Neuronal stem cell (in vitro differentiated cells): ENCODE measurements at regions not wholly inside any gene's neighbourhood (a gene's known extent, or its start where the extent isn't known, plus 50 kb on each side); places are given as distances from the start of the nearest gene placed in this dataset.
"Not testable (repeated sequence)": the region's sequence is repeated elsewhere in the genome, so short reads cannot be mapped to it uniquely, and the experiment has no call there.

Source experiments
- DNase-seq: peaks from one replicate; pipeline ENCODE4 v3.0.0-alpha.2; 2013; ENCODE audit warnings: low spot score
- H2AFZ ChIP-seq: one replicate; pipeline ENCODE4 v1.6.1; 2013; ENCODE audit warnings: mild to moderate bottlenecking, low read length, inconsistent platforms
- H2AK5ac ChIP-seq: 2 replicates; pipeline ENCODE4 v1.6.1; 2013; ENCODE audit warnings: low read depth, mild to moderate bottlenecking, inconsistent platforms, low read length, moderate library complexity, mixed read lengths
- H2BK120ac ChIP-seq: 2 replicates; pipeline ENCODE4 v1.6.1; 2013; ENCODE audit warnings: low read depth, mild to moderate bottlenecking, inconsistent platforms, low read length, moderate library complexity, mixed read lengths
- H2BK12ac ChIP-seq: one replicate; pipeline ENCODE4 v1.6.1; 2013; ENCODE audit warnings: low read length, inconsistent platforms
- H2BK15ac ChIP-seq: 2 replicates; pipeline ENCODE4 v1.6.1; 2013; ENCODE audit warnings: mild to moderate bottlenecking, low read length, inconsistent platforms, mixed read lengths
- H2BK5ac ChIP-seq: one replicate; pipeline ENCODE4 v1.6.1; 2013; ENCODE audit warnings: inconsistent platforms, mild to moderate bottlenecking, low read length, moderate library complexity
- H3K14ac ChIP-seq: one replicate; pipeline ENCODE4 v1.6.1; 2013; ENCODE audit warnings: low read length, inconsistent platforms
- H3K18ac ChIP-seq: 2 replicates; pipeline ENCODE4 v1.6.1; 2013; ENCODE audit warnings: low read length, inconsistent platforms
- H3K23ac ChIP-seq: 2 replicates; pipeline ENCODE4 v1.6.1; 2013; ENCODE audit warnings: low read depth, mild to moderate bottlenecking, mixed read lengths, low read length, inconsistent platforms; ENCODE audit not compliant: poor library complexity
- H3K27ac ChIP-seq: replicated peaks from 3 replicates; pipeline ENCODE4 v1.5.1; 2013; ENCODE audit warnings: low read length, inconsistent platforms
- H3K27me3 ChIP-seq, 3 experiments: 2 replicates each; pipeline ENCODE4 v1.6.1; 2013; ENCODE audit warnings: low read length in 3 of 3, mild to moderate bottlenecking in 2 of 3, inconsistent platforms in 1 of 3, low read depth in 1 of 3, mixed read lengths in 1 of 3, moderate library complexity in 1 of 3; ENCODE audit not compliant: control insufficient read depth in 3 of 3, insufficient read depth in 3 of 3
- H3K36me3 ChIP-seq, 2 donors: replicated peaks in 1 of 2; 2 replicates each; pipeline ENCODE4 v1.6.1; 2013; ENCODE audit warnings: low read length in 2 of 2; ENCODE audit not compliant: control insufficient read depth in 2 of 2, insufficient read depth in 2 of 2
- H3K4ac ChIP-seq: 2 replicates; pipeline ENCODE4 v1.6.1; 2013; ENCODE audit warnings: inconsistent platforms, mild to moderate bottlenecking, low read length, moderate library complexity
- H3K4me1 ChIP-seq, 2 donors: 1 replicate in 1 of 2; 2 replicates in 1 of 2; pipeline ENCODE4 v1.6.1; 2013; ENCODE audit warnings: low read length in 2 of 2, low read depth in 1 of 2; ENCODE audit not compliant: control insufficient read depth in 2 of 2, insufficient read depth in 1 of 2
- H3K4me2 ChIP-seq: one replicate; pipeline ENCODE4 v1.6.1; 2013; ENCODE audit warnings: mild to moderate bottlenecking, low read length, inconsistent platforms; ENCODE audit not compliant: insufficient read depth, poor library complexity, severe bottlenecking
- H3K4me3 ChIP-seq, 2 donors: 2 replicates each; pipeline ENCODE4 v1.5.1; 2013; ENCODE audit warnings: low read length in 2 of 2, mild to moderate bottlenecking in 2 of 2, inconsistent platforms in 1 of 2, moderate library complexity in 1 of 2
- H3K79me1 ChIP-seq: one replicate; pipeline ENCODE4 v1.6.1; 2013; ENCODE audit warnings: low read depth, mild to moderate bottlenecking, inconsistent platforms, low read length, moderate library complexity
- H3K9ac ChIP-seq: one replicate; pipeline ENCODE4 v1.6.1; 2013; ENCODE audit warnings: mild to moderate bottlenecking, low read depth, low read length, inconsistent platforms; ENCODE audit not compliant: poor library complexity
- H3K9me3 ChIP-seq, 2 donors: replicated peaks in 1 of 2; 2 replicates each; pipeline versions ENCODE3 to v1.6.1; 2013; ENCODE audit warnings: low read length in 2 of 2, mild to moderate bottlenecking in 2 of 2, inconsistent platforms in 1 of 2, low read depth in 1 of 2, mixed read lengths in 1 of 2, moderate library complexity in 1 of 2; ENCODE audit not compliant: control insufficient read depth in 2 of 2, insufficient read depth in 1 of 2
- H4K8ac ChIP-seq: one replicate; pipeline ENCODE4 v1.6.1; 2013; ENCODE audit warnings: low read depth, mild to moderate bottlenecking, inconsistent platforms, low read length, moderate library complexity
- H4K91ac ChIP-seq: one replicate; pipeline ENCODE4 v1.6.1; 2013; ENCODE audit warnings: low read length, low read depth, mild to moderate bottlenecking, inconsistent platforms; ENCODE audit not compliant: poor library complexity
- WGBS, 2 donors: extraction: QIAGEN DNeasy Blood & Tissue Kit; methylation state at CpG; one replicate each; pipeline ENCODE4 v1.1.7; 2013; ENCODE audit warnings: missing lambda C conversion rate in 2 of 2, mixed read lengths in 1 of 2; ENCODE audit not compliant: insufficient read length in 2 of 2, insufficient replicate concordance in 1 of 2; ENCODE audit errors: extremely low coverage in 2 of 2; 5-methylcytosine and 5-hydroxymethylcytosine counted together

- no peaks in the 10 kb centered on the region for H3K27me3 ChIP-seq
- no peaks in the 10 kb centered on the region for H3K9me3 ChIP-seq
- H4K8ac ChIP-seq = no peak overlapping the region
- H2BK120ac ChIP-seq = no peak overlapping the region
- no peak overlapping the region for H3K4me3 ChIP-seq
- H3K4ac ChIP-seq = no peak overlapping the region
- H3K4me2 ChIP-seq = no peak overlapping the region
- H3K14ac ChIP-seq = no peak overlapping the region
- peaks cover 15 to 22% of the 10 kb centered on the region in 2 donors for H3K4me1 ChIP-seq
- no peak overlapping the region for H2AK5ac ChIP-seq
- no peak overlapping the region for H2BK15ac ChIP-seq
- no peak overlapping the region for H3K23ac ChIP-seq
- H3K36me3 ChIP-seq = no peaks in the 10 kb centered on the region
- no peak overlapping the region for H3K18ac ChIP-seq
- H2BK5ac ChIP-seq = no peak overlapping the region
- DNase-seq = no peak
- peak overlapping the region; percentile 75 for H3K27ac ChIP-seq
- no peak overlapping the region for H4K91ac ChIP-seq
- no peak overlapping the region for H3K9ac ChIP-seq
- H2BK12ac ChIP-seq = no peak overlapping the region
- H3K79me1 ChIP-seq = no peaks in the 10 kb centered on the region
- H2AFZ ChIP-seq = peak overlapping the region; percentile 75
Measured at GRCh38 chr4:27123769-27124124, 263.1 kb downstream of the STIM2 start.

- H3K18ac ChIP-seq, H2BK12ac ChIP-seq, DNase-seq, H3K27ac ChIP-seq, H2BK15ac ChIP-seq, H3K4ac ChIP-seq, H3K9ac ChIP-seq, H3K27me3 ChIP-seq, H2AFZ ChIP-seq, H3K14ac ChIP-seq, H3K4me3 ChIP-seq, H3K79me1 ChIP-seq, H2AK5ac ChIP-seq, H3K23ac ChIP-seq, H4K8ac ChIP-seq, H3K36me3 ChIP-seq, H4K91ac ChIP-seq, H2BK5ac ChIP-seq, H3K4me2 ChIP-seq, H2BK120ac ChIP-seq, H3K9me3 ChIP-seq: not testable (repeated sequence)
- no CpG with 5 or more reads among the region's 4 CpGs for WGBS, 2 donors
- H3K4me1 ChIP-seq = peaks cover 13 to 25% of the 10 kb centered on the region in 2 donors
Measured at GRCh38 chr4:27126895-27127294, 266.3 kb downstream of the STIM2 start.

DNA sequence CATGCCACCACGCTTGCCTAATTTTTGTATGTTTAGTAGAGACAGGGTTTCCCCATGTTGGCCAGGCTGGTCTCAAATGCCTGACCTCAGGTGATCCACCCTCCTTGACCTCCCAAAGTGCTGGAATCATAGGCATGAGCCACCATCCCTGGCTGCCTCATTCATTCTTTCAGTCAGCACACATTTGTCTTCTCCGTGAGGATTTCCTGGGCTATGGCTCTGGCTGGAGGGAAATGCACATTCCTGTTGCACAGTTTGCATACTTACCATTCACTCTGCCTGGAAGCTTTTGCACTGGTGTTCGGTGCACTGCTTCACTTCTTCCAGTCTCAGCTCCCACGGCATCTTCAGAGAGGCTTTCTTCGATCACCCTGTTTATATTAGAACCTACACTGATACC is 267.8 kb downstream of the STIM2 start:
- no peak overlapping the region for H4K91ac ChIP-seq
- WGBS, 2 donors = no CpG with 5 or more reads among the region's 5 CpGs
- no peak overlapping the region for H3K4ac ChIP-seq
- no peak for DNase-seq
- H2BK12ac ChIP-seq = no peak overlapping the region
- no peak overlapping the region for H2BK15ac ChIP-seq
- H3K4me3 ChIP-seq = no peak overlapping the region
- H2BK5ac ChIP-seq = no peak overlapping the region
- no peak overlapping the region for H3K9ac ChIP-seq
- H3K18ac ChIP-seq = no peak overlapping the region
- no peaks in the 10 kb centered on the region for H3K36me3 ChIP-seq
- H3K27ac ChIP-seq = no peak overlapping the region
- no peak overlapping the region for H3K4me2 ChIP-seq
- no peaks in the 10 kb centered on the region for H3K27me3 ChIP-seq
- no peak overlapping the region for H4K8ac ChIP-seq
- no peaks in the 10 kb centered on the region for H3K9me3 ChIP-seq
- no peak overlapping the region for H2AK5ac ChIP-seq
- no peak overlapping the region for H2BK120ac ChIP-seq
- H3K14ac ChIP-seq = no peak overlapping the region
- H2AFZ ChIP-seq = no peak overlapping the region
- H3K79me1 ChIP-seq = no peaks in the 10 kb centered on the region
- no peak overlapping the region for H3K23ac ChIP-seq
- peaks cover 3 to 11% of the 10 kb centered on the region in 2 donors for H3K4me1 ChIP-seq

DNA sequence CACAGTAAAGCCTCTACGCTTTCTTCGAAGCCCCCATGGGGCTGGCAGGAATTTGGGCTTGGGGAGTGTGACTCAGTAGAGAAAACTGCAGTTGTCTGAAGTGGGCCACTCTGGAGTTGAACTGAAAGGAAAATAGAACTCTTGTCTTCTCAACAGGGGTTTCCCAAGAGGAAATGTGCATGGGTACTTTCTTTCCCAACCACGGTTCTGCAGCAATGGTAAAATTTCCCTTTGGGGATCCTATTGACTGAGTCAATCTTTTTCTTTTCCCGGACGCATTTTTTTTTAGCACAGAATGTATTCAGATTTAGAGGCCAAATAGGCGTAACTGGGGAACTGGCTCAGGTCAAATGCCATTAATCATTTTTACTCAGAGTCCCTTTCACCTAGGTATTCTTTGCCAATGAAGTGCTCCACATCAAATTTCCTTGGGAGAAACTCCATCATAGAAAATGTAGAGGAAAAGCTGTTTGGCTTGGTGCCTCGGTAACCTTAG is 269.3 kb downstream of the STIM2 start:
- no peak for DNase-seq

More for the DNA sequence above, 269.3 kb downstream of the STIM2 start:
- Histone ChIP-seq H3K23ac (no peak overlapping the region), H2BK5ac (no peak overlapping the region), H3K4me1 (peaks cover 1 to 6% of the 10 kb centered on the region in 2 donors), H3K79me1 (no peaks in the 10 kb centered on the region), H4K91ac (no peak overlapping the region), H4K8ac (no peak overlapping the region), H2BK12ac (no peak overlapping the region), H2AFZ (no peak overlapping the region), H3K27ac (no peak overlapping the region), H3K9ac (no peak overlapping the region), H3K9me3 (no peaks in the 10 kb centered on the region), H3K4ac (no peak overlapping the region), H2BK120ac (no peak overlapping the region), H3K4me2 (no peak overlapping the region), H3K4me3 (no peak overlapping the region), H2BK15ac (no peak overlapping the region), H3K36me3 (no peaks in the 10 kb centered on the region), H2AK5ac (no peak overlapping the region), H3K27me3 (no peaks in the 10 kb centered on the region), H3K14ac (no peak overlapping the region), H3K18ac (no peak overlapping the region)
- whole genome bisulfite sequencing, 2 donors = no CpG with 5 or more reads among the region's 7 CpGs
